SU-DHL-6 (cell line): ENCODE measurements at regions not wholly inside any gene's neighbourhood (a gene's known extent, or its start where the extent isn't known, plus 50 kb on each side); places are given as distances from the start of the nearest gene placed in this dataset.

ENCODE experiments used
- CTCF ChIP-seq: fragments of 200-600 bp; sonication (generic); IDR thresholded peaks from one replicate; pipeline ENCODE4 v1.5.1; 2017; ENCODE audit warnings: antibody characterized with exemption, mild to moderate bottlenecking, low read length, moderate library complexity; ENCODE audit not compliant: insufficient read depth, poor library complexity, severe bottlenecking
- EZH2phosphoT487 ChIP-seq: fragments of 200-600 bp; sonication (generic), shearing (Covaris generic); conservative IDR thresholded peaks from 2 replicates; pipeline ENCODE4 v1.6.1; 2018; ENCODE audit warnings: mild to moderate bottlenecking, antibody characterized with exemption, low read length, moderate library complexity, mixed read lengths

DNA sequence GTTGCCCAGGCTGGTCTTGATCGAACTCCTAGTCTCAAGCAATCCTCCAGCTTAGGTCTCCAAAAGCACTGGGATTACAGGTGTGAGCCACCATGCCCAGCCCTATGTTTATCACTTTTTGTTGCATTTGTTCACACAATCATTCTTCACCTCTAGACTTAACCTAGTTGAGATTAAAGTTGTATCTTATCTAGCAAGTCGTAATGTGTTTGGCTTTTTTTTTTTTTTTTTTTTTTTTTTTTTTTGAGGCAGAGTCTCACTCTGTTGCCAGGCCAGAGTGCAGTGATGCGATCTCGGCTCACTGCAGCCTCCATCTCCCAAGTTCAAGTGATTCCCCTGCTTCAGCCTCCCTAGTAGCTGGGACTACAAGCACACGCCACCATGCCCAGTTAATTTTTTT is 90.2 kb upstream of the C9orf72 start:
- TF ChIP-seq CTCF (no peak), EZH2phosphoT487 (no peak)
